ENCODE measurements at regions not wholly inside any gene's neighbourhood (a gene's known extent, or its start where the extent isn't known, plus 50 kb on each side); places are given as distances from the start of the nearest gene placed in this dataset.

DNA sequence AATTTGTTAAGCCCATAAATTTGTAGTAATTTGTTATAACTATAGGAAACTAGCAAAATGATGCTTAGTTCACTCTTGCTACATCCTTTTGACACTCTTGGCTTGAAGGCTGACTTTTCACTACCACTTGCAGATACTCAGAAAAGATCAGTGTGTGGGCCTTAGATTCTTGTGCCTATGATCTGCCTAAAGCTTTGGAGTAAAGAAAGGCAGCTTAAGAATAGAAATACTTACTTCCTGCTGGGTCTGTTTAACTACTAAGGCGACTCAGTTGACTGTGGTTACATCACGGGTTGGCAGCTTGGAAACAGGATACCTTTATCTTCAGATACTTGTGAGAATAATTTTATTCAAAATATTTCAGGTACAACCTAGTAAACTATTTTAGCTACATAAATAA, 201.4 kb upstream of the FMR1 start:
- no peak overlapping the region for H2BK5ac ChIP-seq (ENCODE audit: insufficient read length, low read length)
- TF ChIP-seq, protein P1, sequence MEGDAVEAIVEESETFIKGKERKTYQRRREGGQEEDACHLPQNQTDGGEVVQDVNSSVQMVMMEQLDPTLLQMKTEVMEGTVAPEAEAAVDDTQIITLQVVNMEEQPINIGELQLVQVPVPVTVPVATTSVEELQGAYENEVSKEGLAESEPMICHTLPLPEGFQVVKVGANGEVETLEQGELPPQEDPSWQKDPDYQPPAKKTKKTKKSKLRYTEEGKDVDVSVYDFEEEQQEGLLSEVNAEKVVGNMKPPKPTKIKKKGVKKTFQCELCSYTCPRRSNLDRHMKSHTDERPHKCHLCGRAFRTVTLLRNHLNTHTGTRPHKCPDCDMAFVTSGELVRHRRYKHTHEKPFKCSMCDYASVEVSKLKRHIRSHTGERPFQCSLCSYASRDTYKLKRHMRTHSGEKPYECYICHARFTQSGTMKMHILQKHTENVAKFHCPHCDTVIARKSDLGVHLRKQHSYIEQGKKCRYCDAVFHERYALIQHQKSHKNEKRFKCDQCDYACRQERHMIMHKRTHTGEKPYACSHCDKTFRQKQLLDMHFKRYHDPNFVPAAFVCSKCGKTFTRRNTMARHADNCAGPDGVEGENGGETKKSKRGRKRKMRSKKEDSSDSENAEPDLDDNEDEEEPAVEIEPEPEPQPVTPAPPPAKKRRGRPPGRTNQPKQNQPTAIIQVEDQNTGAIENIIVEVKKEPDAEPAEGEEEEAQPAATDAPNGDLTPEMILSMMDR (conservative IDR thresholded peaks at IDR 0.05): no peak
- H3K27ac ChIP-seq (ENCODE audit: insufficient read length, low read depth, low read length): no peak overlapping the region
- no peak overlapping the region for H3K23ac ChIP-seq (ENCODE audit: insufficient read length, low read depth, low read length)
- Mint-ChIP-seq H3K9me3 (peaks cover 53% of the 10 kb centered on the region in 2 experiments), H3K4me1 (peaks cover 0 to 6% of the 10 kb centered on the region in 2 experiments; a peak in 2 of 4 replicates), H3K4me3 (no peak overlapping the region), H3K27ac (no peak overlapping the region), H3K27me3 (ENCODE audit: low read depth) (peaks cover 93% of the 10 kb centered on the region), H3K36me3 (ENCODE audit: insufficient read depth in 1 of 3, low read depth in 3 of 3) (no peaks in the 10 kb centered on the region; a peak in 1 of 7 replicates)
- no peak overlapping the region for H2BK12ac ChIP-seq (ENCODE audit: insufficient read length, low read depth, low read length)
- no peak overlapping the region for H3K9ac ChIP-seq (ENCODE audit: extremely low read depth, insufficient read length, low read length)
- H2BK20ac ChIP-seq (ENCODE audit: low read depth, low read length, poor library complexity, severe bottlenecking): no peak overlapping the region
- H3K9me3 ChIP-seq (ENCODE audit: control insufficient read depth, low read depth, low read length): peaks cover 35% of the 10 kb centered on the region
- no peak overlapping the region for H4K91ac ChIP-seq (ENCODE audit: insufficient read length, low read depth, low read length)
- no peak overlapping the region for H2AK5ac ChIP-seq (ENCODE audit: insufficient read length, low read length)
- no peaks in the 10 kb centered on the region for H3K4me1 ChIP-seq (ENCODE audit: insufficient read depth, low read length)
- no peak overlapping the region for H3K14ac ChIP-seq (ENCODE audit: insufficient read depth, low read length)
- H3K27me3 ChIP-seq (ENCODE audit: insufficient read depth, low read length): peaks cover 2% of the 10 kb centered on the region; the same call in 1 of the 2 replicates
- H3K79me2 ChIP-seq (ENCODE audit: insufficient read depth, low read length): no peaks in the 10 kb centered on the region
- no peak overlapping the region for H4K5ac ChIP-seq (ENCODE audit: insufficient read length, low read depth, low read length)
- H3K23me2 ChIP-seq (ENCODE audit: insufficient read length, low read depth, low read length, poor library complexity, severe bottlenecking): no peaks in the 10 kb centered on the region
- H4K8ac ChIP-seq (replicated peaks; ENCODE audit: insufficient read length, low read depth, low read length): no peak overlapping the region
- H4K20me1 ChIP-seq (ENCODE audit: control insufficient read depth, insufficient read depth, insufficient read length): no peaks in the 10 kb centered on the region
- H3K79me1 ChIP-seq (ENCODE audit: insufficient read depth, low read depth, low read length, poor library complexity, severe bottlenecking): no peaks in the 10 kb centered on the region
- H3T11ph ChIP-seq (ENCODE audit: low read length): no peak overlapping the region
- H2BK120ac ChIP-seq (ENCODE audit: low read depth, low read length, poor library complexity, severe bottlenecking): no peak overlapping the region
- H3K4me2 ChIP-seq (ENCODE audit: insufficient read depth, insufficient read length, low read length): no peak overlapping the region
- DNase-seq: no peak
- no CpG with 5 or more reads among the region's 2 CpGs for WGBS (ENCODE audit: extremely low coverage, insufficient read length, low lambda C conversion rate)
- H2BK15ac ChIP-seq (ENCODE audit: low read depth, low read length): no peak overlapping the region
- no peak overlapping the region for H3K18ac ChIP-seq (ENCODE audit: insufficient read length, low read depth, low read length)
- H3K56ac ChIP-seq (ENCODE audit: insufficient read length, low read depth, low read length): no peak overlapping the region
- no peak overlapping the region for H2AFZ ChIP-seq (ENCODE audit: low read length)
- no peak overlapping the region for H3K4ac ChIP-seq (ENCODE audit: low read depth, low read length)

All from H9 (cell line).